IPS DF 4.7 (cell line): ENCODE measurements at regions not wholly inside any gene's neighbourhood (a gene's known extent, or its start where the extent isn't known, plus 50 kb on each side); places are given as distances from the start of the nearest gene placed in this dataset.

Experiments used
- DNase-seq: peaks from one replicate; pipeline ENCODE4 v3.0.0-alpha.2; 2013; ENCODE audit warnings: low spot score; ENCODE audit errors: extremely low read depth

- DNase-seq = no peak
Measured at GRCh38 chr10:28857164-28857563, 179.8 kb downstream of the BAMBI start.

DNA sequence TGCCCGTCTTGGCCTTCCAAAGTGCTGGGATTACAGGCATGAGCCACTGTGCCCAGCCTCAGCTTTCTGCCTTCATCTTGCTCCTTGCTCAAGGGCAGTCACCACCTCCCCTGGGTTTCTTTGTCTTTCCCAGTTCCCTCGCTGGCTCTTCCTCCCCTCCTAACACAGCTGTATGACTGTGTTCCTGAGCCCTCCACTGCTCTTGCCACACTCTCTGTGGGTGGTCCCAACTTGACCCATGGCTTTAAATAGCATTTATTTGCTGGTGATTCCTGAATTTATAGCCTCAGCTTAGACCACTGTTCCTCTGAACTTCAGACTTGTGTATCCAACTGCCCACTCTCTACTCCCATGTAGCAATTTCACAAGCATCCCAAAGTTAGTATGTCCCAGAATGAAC, 181.3 kb downstream of the BAMBI start:
- DNase-seq = no peak

- DNase-seq = no peak
Measured at GRCh38 chr10:28859791-28860190, 182.5 kb downstream of the BAMBI start.

DNA sequence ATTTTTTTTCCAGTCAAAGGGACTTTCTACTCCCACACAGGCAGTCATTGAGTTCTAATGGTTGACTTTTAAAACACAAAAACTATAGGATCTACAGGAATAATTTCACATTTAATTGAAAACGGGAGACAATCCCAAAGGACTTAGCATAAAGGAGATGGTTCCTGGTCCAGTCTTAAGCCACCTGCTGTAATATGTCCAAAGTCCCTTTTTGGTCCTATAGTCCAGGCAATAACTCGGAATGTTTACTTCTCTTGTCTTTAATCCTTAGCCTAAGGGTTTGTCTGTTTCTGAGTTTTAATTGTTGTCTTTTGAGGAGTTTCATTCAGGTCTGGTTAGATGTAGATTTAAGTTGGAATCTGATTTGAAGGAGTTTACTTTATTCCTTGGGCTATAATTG, 184.9 kb downstream of the BAMBI start:
- no peak for DNase-seq

DNA sequence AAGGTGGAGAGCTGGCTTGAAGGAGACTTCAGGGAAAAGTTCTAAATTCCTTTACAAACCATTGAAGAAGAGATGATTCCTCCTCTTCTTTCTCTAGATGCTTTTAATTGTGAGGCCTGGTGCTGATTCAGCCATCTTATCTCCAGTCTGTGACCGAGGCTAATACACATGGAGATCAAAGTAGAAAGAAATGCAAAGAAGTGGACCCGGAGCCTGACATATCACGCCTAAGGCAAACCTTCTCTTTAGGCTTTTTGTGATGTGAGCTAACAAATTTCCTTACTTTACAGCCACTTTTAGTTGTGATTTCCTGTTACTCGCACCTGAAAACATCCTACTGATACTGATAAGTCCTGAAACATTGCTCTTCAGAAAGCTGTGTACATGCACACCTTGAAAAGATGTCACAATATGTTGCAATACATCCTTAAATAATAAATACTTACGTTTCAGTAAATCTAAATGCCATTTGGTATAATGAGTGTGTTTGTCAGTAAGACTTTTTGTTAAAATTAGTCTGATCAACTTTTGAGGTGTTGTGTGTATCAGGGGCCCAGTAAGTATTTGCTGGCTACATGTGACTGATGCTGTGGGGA, 192.4 kb downstream of the BAMBI start:
- no peak for DNase-seq

GRCh38 chr10:28871665-28872064, 194.3 kb downstream of the BAMBI start:
- no peak for DNase-seq

DNA sequence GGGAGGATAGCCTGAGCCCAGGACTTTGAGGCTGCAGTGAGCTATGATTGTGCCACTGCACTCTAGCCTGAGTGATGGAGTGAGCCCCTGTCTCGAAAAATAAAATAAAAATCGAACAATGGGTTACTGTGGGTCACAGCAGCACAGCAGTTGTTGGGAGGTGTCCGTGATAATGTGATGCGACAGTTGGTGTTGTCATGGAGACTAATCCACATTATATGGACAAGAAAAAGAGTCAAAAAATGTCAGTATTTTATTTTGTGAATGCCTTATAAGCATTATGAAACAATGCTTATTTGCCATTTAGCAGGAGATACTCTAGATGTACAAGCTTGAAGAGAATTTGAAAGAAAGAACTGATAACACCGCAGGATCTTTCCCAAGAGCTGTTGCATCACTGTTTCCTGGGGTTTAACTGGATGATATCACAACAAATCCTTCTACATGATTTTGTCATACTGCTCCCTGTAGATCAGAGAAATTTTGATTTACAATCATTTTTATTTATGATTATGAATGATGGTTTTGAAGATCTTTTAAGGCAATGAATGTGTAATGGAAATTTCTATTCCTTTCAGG, 195.4 kb downstream of the BAMBI start:
- no peak for DNase-seq

DNA sequence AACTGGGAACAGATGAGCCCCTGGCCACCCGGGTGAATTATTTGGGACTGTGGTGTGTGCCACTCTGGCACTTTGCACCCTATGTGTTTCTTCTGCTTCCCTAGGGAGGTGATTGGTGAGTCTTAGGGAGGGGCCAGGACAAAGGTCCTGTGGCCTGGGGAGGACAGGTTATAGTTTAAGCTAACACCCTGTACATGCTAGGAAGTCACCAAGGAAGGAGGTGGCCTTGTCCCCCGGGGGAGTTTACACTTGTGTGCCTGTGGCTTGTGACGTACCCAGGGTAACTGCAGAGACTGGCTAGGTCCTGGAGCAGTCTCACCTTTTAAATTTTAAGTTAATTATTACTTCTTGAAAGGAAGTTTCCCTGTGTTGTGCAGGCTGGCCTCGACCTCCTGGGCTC, 196.2 kb downstream of the BAMBI start:
- no peak for DNase-seq

DNA sequence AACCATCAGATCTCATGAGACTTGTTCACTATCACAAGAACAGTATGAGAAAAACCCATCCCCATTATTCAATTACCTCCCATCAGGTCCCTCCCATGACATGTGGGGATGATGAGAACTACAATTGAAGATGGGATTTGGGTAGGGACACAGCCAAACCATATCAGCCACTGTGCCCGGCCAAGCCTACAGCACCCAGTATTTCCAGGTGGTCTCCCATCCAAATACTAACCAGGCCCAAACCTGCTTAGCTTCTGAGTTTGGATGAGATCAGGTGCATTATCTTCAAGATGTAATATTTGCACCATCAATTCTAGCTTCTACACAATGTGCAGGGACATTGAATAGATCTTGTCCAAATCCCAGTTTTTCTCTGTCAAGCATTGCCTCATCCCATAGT, 196.9 kb downstream of the BAMBI start:
- DNase-seq = no peak

DNA sequence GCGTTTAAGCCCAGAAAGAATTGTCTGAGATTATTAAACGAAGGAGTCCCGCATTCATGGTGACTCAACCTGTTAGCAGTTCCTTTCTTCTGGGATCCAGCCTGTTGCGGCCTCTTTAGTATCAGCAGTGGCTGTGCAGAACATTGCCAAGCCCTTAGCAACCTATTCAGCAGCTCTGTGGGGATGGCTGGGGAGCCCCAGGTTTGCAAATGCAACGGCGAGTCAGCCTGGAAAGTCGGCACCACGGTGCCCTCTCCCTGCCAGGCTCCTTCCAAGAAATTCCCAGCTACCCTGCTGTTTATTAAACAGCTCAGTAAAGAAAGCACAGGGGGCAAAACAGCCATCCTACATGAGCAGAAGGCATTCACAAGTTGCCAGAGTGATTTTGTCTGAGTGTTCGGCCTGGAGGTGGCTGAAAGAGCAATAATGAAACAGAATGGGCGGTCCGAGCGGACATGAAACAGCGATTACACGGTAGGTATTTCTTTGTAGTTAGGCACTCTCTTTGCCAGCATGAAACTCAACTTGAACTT, 198.3 kb downstream of the BAMBI start:
- peak; percentile 28 for DNase-seq

DNA sequence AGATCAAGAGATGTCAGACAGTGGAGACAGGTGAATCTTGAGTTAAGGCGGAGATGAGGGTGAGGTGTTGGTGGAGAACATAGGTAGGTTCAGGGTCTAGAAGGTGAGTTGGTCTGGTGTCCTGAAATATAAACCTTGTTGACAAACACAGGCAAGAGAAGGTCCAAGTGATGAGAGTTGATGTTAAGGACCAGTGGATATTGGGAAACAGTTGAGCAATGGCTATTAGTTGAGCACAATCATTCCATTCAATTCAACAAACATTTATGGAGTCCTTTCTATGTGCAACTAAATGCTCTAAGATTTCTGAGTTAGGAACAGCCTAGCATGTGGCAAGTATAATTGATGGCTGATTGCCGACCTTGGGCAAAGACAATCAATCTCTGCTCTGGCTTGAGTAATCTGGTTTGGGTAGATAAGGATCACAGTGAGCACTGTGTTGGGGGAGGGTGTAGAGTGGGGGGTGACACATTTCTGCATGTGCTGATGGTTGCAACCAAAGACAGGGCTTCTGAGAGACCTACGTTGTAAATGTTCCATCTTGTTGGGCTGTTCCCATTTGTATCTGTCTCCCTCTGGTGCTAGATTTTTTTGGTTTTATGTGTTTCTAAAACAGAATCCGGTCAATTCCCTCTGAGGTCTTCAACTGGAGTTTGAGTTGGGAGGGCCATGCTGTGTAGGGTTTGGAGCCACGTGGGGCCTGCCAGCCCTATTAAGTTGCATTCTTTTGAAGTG, 201.1 kb downstream of the BAMBI start:
- DNase-seq = no peak

DNA sequence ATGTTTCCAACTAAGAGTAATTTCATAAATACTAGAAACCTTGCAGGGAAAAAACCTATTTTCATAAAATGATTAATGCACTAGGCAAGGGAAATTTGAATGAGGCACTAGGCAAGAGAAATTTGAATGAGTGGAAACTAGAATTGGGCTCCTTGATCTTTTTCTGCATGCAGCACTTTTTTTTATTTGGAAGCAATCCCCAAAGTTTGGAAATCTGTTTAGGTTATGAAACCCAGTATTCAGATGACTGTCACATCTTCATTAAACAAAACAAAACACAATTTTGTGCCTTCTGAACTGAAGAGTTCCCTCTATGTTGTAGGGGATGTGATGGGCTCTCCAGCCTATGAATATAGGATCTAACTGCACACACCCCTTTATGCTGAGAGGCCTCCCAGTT, 201.9 kb downstream of the BAMBI start:
- DNase-seq = no peak

DNA sequence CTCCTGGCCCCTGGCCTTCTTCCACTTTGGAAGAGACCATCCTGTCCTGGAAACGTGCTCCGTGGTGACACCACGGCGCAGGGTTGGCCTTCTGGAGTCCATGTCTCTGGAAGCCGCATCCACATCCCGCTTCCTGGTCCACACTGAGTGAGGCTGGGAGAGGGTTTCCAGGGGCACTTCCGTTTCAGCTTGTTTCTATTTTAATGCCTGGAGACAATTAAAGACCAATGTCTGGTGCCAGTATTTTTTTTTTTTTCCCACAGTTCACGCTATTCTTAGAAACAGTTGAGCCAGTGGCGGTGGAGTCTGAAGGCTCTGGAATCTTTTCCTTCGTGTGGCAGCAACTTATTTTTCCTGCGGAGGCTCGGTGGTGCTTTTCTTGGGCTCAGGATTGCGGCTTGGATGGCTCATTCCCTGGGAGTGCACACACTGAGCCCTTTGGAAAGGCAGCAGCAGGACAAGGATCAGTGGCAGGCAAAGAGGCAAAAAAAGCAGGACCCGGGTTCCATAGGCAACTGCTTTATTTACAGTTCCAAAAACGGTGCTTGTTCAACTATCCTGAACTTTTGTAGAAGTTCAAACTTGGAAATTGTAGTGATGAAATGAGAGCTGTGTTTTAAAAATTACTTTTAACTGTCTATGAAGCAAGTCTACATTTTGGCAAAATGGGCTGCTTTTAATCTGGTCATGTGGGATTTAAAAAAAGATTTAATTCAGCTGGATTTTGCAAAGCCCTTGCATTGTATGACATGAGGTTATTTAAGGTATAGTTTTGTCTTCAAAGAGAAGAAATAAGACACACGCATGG, 202.8 kb downstream of the BAMBI start:
- DNase-seq = no peak

- DNase-seq = no peak
Measured at GRCh38 chr10:28880683-28880950, 203.3 kb downstream of the BAMBI start.

DNA sequence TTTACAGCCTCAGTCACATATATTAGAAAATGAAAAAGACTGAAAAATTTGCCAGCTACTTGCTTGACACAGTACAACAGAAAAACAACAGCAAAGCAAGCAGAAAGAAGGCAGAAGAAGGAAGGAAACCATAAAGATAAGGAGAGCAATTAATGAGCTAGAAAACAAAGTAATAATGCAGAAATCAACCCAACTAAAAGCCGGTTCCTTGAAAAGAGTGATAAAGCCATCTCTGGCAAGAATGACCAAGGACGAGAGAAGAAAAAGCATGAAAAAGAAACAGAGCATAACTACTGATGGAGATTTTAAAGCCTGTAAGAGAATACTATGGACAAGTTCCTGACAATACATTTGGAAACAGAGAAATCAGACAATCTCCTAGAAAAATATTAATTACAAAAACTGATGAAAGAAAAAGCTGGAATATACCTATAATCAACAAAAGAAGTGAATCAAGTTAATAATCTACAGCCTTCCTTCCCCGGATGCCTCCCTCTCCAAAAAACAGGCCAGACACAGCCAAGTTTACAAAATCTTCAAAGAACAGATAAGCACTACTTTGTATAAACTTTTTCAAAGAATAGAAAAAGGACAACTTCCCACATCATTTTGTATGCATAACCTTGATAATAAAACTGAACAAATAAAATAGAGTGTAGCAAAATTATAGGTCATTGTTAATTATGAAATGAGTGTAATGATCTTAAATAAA, 204.0 kb downstream of the BAMBI start:
- DNase-seq = no peak

DNA sequence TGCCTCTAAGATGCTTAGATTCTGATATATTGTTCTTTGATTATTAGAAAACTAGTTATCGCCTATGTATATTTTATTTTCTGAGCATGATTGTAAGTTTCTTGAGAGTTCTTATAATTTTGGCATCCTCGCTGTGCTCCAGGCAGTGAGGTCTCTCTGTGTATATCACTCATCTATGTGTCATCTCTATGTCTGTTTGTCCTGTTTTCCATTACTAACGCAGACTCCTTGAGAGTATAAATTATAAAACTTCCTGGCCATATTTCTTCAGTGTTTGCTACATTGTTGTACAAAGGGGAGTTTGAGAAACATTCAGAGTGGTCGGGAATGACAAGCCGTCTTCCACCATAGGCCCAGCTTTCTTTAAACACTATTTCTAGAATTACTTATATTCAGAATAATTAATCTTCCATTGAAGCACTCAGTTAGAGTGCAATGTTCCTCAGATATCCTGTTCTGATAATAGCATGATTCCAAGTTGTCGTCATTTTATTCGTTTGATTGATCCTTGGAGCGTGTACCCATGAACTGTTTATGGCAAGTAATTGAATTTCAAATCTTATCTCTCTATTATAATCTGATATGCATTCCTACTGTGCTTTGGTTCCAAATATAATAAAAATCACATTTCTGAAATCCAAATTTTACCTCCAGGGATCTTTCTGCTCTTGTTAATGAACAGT, 206.6 kb downstream of the BAMBI start:
- DNase-seq = no peak

DNA sequence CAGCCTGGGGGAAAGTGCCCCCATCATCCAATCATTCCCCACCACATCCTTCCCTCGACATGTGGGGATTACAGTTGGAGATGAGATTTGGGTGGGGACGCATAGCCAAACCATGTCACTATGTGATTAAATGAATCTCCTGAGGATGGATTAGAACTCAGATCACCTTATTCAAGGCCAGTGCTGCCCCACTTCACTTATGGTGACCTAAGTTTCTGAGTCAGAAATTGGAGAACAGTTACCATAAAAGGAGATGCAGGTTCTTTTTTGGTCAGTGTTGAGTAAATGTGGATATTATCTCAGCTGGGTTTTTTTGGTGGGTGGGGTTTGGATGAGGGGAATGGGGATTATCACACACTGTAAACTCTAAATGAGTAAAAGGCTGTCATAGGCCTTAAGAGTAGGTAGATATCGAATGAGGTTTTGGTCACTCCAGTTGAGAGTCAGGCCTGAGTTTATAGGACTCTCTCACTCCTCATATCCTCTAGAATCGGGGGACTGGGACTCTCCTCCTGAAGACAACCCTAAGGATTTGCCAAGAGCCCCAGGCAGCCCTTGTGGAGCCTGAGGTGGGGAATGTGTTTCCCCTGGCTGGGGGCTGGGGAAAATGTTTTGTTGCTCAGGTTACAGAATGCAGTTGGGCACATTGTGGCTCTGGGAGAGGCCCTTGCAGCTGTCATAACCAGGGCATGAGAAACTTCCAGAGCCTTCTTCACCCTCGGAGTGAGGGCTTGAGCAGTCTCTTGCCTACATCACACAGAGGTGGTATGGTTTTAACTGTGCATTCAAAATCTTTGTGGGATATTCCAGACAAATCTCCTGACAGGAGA, 213.0 kb downstream of the BAMBI start:
- DNase-seq = no peak

DNA sequence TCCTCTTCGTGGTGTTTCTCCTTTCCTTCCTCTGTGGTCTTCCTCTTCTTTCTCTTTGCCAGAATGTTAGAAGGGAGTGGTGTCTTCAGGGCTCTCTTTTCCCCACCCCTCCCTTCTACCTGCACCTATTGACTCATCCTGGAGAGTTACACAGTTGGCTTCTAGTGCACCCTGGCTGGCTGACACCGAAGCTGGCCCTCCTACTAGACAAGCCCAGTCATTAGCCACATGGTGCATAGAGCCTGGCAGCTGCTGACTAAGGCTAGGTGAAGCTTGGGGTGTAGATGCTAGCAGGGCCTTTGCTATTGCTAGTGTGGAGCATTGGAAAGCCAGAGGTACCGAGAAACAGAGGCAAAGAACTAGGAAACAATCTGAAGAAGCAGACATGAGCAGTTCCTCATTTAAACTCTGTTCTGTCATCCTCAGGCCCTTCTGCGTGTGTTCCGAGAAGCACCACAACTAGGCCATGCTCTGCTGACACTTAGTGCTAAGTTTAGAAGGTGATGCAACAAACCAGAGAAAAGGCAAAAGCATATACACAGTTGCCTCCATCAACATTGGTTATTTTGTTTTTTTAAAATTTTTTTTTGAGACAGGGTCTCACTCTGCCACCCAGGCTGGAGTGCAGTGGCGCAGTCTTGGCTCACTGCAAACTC, 213.9 kb downstream of the BAMBI start:
- no peak for DNase-seq

- DNase-seq = no peak
Measured at GRCh38 chr10:28892818-28893547, 215.7 kb downstream of the BAMBI start.
